GM12864 (cell line): ENCODE measurements at regions not wholly inside any gene's neighbourhood (a gene's known extent, or its start where the extent isn't known, plus 50 kb on each side); places are given as distances from the start of the nearest gene placed in this dataset.

Experiments used
- DNase-seq: peaks from one replicate; pipeline ENCODE4 v3.0.0-alpha.2; 2011; ENCODE audit warnings: low read depth
- H3K4me3 ChIP-seq: 2 replicates; pipeline ENCODE4 v1.5.1; 2011; ENCODE audit warnings: mild to moderate bottlenecking, low read depth, low read length, control low read depth
- CTCF ChIP-seq: IDR thresholded peaks from 2 replicates; pipeline ENCODE4 v1.5.1; 2011; ENCODE audit warnings: low read depth, mild to moderate bottlenecking, moderate library complexity, low read length, control low read depth, inconsistent platforms; ENCODE audit errors: missing control alignments

GRCh38 chr1:188397521-188397920 is 1568.8 kb downstream of the PLA2G4A start:
- no peak overlapping the region for H3K4me3 ChIP-seq
- no peak for TF ChIP-seq CTCF
- no peak for DNase-seq

- DNase-seq: no peak
- no peak for TF ChIP-seq CTCF
- no peak overlapping the region for H3K4me3 ChIP-seq
Measured at GRCh38 chr1:188402986-188403385, 1574.2 kb downstream of the PLA2G4A start.

- TF ChIP-seq CTCF: no peak
- H3K4me3 ChIP-seq: no peak overlapping the region
- DNase-seq: no peak
Measured at GRCh38 chr1:188406636-188407035, 1577.9 kb downstream of the PLA2G4A start.

GRCh38 chr1:188420177-188420576 is 1591.4 kb downstream of the PLA2G4A start:
- no peak overlapping the region for H3K4me3 ChIP-seq
- no peak for TF ChIP-seq CTCF
- DNase-seq: no peak

- no peak for DNase-seq
- no peak overlapping the region for H3K4me3 ChIP-seq
- TF ChIP-seq CTCF: no peak
Measured at GRCh38 chr1:188423073-188423472, 1594.3 kb downstream of the PLA2G4A start.

- TF ChIP-seq CTCF: no peak
- DNase-seq: no peak
- H3K4me3 ChIP-seq: no peak overlapping the region
Measured at GRCh38 chr1:188424176-188424575, 1595.4 kb downstream of the PLA2G4A start.

- H3K4me3 ChIP-seq: no peak overlapping the region
- DNase-seq: no peak
- TF ChIP-seq CTCF: no peak
Measured at GRCh38 chr1:188425687-188426086, 1596.9 kb downstream of the PLA2G4A start.
